HL-60 (cell line): ENCODE measurements at regions not wholly inside any gene's neighbourhood (a gene's known extent, or its start where the extent isn't known, plus 50 kb on each side); places are given as distances from the start of the nearest gene placed in this dataset.

ENCODE experiments used
- DNase-seq, 2 experiments: peaks; one replicate each; pipeline ENCODE4 v3.0.0-alpha.2; 2010 to 2020; ENCODE audit warnings: low read depth in 1 of 2, low spot score in 1 of 2
- H3K27ac ChIP-seq: fragments of 250-450 bp; sonication (Bioruptor Pico); replicated peaks from 2 replicates; pipeline ENCODE4 v1.5.1; 2020; ENCODE audit warnings: mild to moderate bottlenecking, moderate library complexity
- H3K27me3 ChIP-seq: fragments of 250-450 bp; sonication (Bioruptor Pico); 2 replicates; pipeline ENCODE4 v1.5.1; 2021; ENCODE audit warnings: mild to moderate bottlenecking, moderate library complexity; ENCODE audit not compliant: insufficient read depth, poor library complexity, severe bottlenecking
- H3K4me3 ChIP-seq: replicated peaks from 2 replicates; pipeline ENCODE4 v1.5.1; 2011; ENCODE audit warnings: mild to moderate bottlenecking, control low read depth, low read length; ENCODE audit not compliant: insufficient read depth
- CTCF ChIP-seq: IDR thresholded peaks from one replicate; pipeline ENCODE4 v1.5.1; 2011; ENCODE audit warnings: low read length, control low read depth, inconsistent platforms; ENCODE audit not compliant: insufficient read depth
- GABPA ChIP-seq: IDR thresholded peaks from 2 replicates; pipeline ENCODE4 v1.6.1; 2012; ENCODE audit warnings: low read depth
- POLR2AphosphoS5 ChIP-seq: IDR thresholded peaks from 2 replicates; pipeline ENCODE4 v1.6.1; 2012; ENCODE audit warnings: low read depth
- REST ChIP-seq: IDR thresholded peaks from 2 replicates; pipeline ENCODE4 v1.6.1; 2012; ENCODE audit warnings: low read depth; ENCODE audit not compliant: insufficient replicate concordance
- SPI1 ChIP-seq: IDR thresholded peaks from 2 replicates; pipeline ENCODE4 v1.6.1; 2012; ENCODE audit warnings: low read depth, mild to moderate bottlenecking, borderline replicate concordance

GRCh38 chr6:2360716-2361115, 115.3 kb upstream of the GMDS start:
- H3K27me3 ChIP-seq, result no peaks in the 10 kb centered on the region
- no peak overlapping the region for H3K27ac ChIP-seq
- no peak for DNase-seq
- H3K4me3 ChIP-seq, result no peak overlapping the region
- no peak for TF ChIP-seq GABPA
- TF ChIP-seq CTCF, result no peak
- TF ChIP-seq REST, result no peak
- no peak for TF ChIP-seq POLR2AphosphoS5
- no peak for TF ChIP-seq SPI1

- TF ChIP-seq SPI1 (no peak), CTCF (no peak), REST (no peak), GABPA (no peak), POLR2AphosphoS5 (no peak)
- Histone ChIP-seq H3K27me3 (no peaks in the 10 kb centered on the region), H3K27ac (no peak overlapping the region), H3K4me3 (no peak overlapping the region)
- no peak for DNase-seq
Measured at GRCh38 chr6:2360126-2360525, 114.7 kb upstream of the GMDS start.

GRCh38 chr6:2355150-2355549, 109.7 kb upstream of the GMDS start:
- no peak overlapping the region for H3K27ac ChIP-seq
- no peak for DNase-seq
- no peak overlapping the region for H3K4me3 ChIP-seq
- H3K27me3 ChIP-seq, result no peaks in the 10 kb centered on the region
- TF ChIP-seq POLR2AphosphoS5, result no peak
- no peak for TF ChIP-seq GABPA
- TF ChIP-seq REST, result no peak
- TF ChIP-seq CTCF, result no peak
- TF ChIP-seq SPI1, result no peak
